SU-DHL-6 (cell line): ENCODE measurements at regions not wholly inside any gene's neighbourhood (a gene's known extent, or its start where the extent isn't known, plus 50 kb on each side); places are given as distances from the start of the nearest gene placed in this dataset.

Experiments
- H2AFZ ChIP-seq: fragments of 200-600 bp; sonication (generic); 2 replicates; pipeline ENCODE4 v1.6.1; 2014; ENCODE audit warnings: low read depth, mild to moderate bottlenecking, moderate library complexity, mixed read lengths, antibody characterized with exemption, low read length; ENCODE audit not compliant: severe bottlenecking
- H3F3A ChIP-seq: fragments of 200-600 bp; shearing (Covaris generic); 2 replicates; pipeline ENCODE4 v1.6.0; 2016; ENCODE audit warnings: antibody characterized with exemption, mild to moderate bottlenecking; ENCODE audit not compliant: insufficient read depth
- H3K27ac ChIP-seq: fragments of 200-600 bp; sonication (generic); 2 replicates; pipeline ENCODE4 v1.5.1; 2016; ENCODE audit warnings: low read depth, mild to moderate bottlenecking, low read length, moderate library complexity, mixed read lengths
- H3K27me3 ChIP-seq: fragments of 200-600 bp; sonication (generic), shearing (Covaris generic); 2 replicates; pipeline ENCODE4 v1.6.0; 2014; ENCODE audit warnings: mild to moderate bottlenecking, low read length
- H3K36me3 ChIP-seq: fragments of 200-600 bp; sonication (generic); 2 replicates; pipeline ENCODE4 v1.6.1; 2014; ENCODE audit warnings: mild to moderate bottlenecking, low read length, mixed read lengths
- H3K4me2 ChIP-seq: fragments of 300-600, 200-600 bp; shearing (Covaris generic), sonication (generic); 2 replicates; pipeline ENCODE4 v1.6.0; 2014; ENCODE audit warnings: low read length, low read depth, mild to moderate bottlenecking; ENCODE audit not compliant: poor library complexity, severe bottlenecking
- H3K4me3 ChIP-seq: fragments of 200-600 bp; sonication (generic); 2 replicates; pipeline ENCODE4 v1.5.1; 2014; ENCODE audit warnings: antibody characterized with exemption, low read length, mild to moderate bottlenecking, mixed read lengths; ENCODE audit not compliant: insufficient read depth, poor library complexity, severe bottlenecking
- H3K79me2 ChIP-seq: fragments of 200-600 bp; sonication (generic); 2 replicates; pipeline ENCODE4 v1.6.1; 2014; ENCODE audit warnings: mild to moderate bottlenecking, low read length, moderate library complexity; ENCODE audit not compliant: insufficient read depth
- H3K9ac ChIP-seq: fragments of 200-600 bp; sonication (generic); 2 replicates; pipeline ENCODE4 v1.7.0; 2014; ENCODE audit warnings: mild to moderate bottlenecking, low read length
- H3K9me2 ChIP-seq: fragments of 200-600 bp; sonication (generic); replicated peaks from 2 replicates; pipeline ENCODE4 v1.6.1; 2014; ENCODE audit warnings: low read length; ENCODE audit not compliant: insufficient read depth
- H3K9me3 ChIP-seq: fragments of 200-600 bp; sonication (generic); 2 replicates; pipeline ENCODE4 v1.6.1; 2014; ENCODE audit warnings: low read length, mixed read lengths; ENCODE audit not compliant: insufficient read depth
- H4K20me1 ChIP-seq: fragments of 200-600 bp; sonication (generic); 2 replicates; pipeline ENCODE4 v1.6.1; 2014; ENCODE audit warnings: low read depth, mild to moderate bottlenecking, antibody characterized with exemption, low read length, moderate library complexity, mixed read lengths
- EZH2phosphoT487 ChIP-seq: fragments of 200-600 bp; sonication (generic), shearing (Covaris generic); conservative IDR thresholded peaks from 2 replicates; pipeline ENCODE4 v1.6.1; 2018; ENCODE audit warnings: mild to moderate bottlenecking, antibody characterized with exemption, low read length, moderate library complexity, mixed read lengths
- TF ChIP-seq, protein P1 (sequence below): fragments of 200-600 bp; sonication (generic); IDR thresholded peaks from one replicate; pipeline ENCODE4 v1.5.1; 2017; ENCODE audit warnings: antibody characterized with exemption, mild to moderate bottlenecking, low read length, moderate library complexity; ENCODE audit not compliant: insufficient read depth, poor library complexity, severe bottlenecking

DNA sequence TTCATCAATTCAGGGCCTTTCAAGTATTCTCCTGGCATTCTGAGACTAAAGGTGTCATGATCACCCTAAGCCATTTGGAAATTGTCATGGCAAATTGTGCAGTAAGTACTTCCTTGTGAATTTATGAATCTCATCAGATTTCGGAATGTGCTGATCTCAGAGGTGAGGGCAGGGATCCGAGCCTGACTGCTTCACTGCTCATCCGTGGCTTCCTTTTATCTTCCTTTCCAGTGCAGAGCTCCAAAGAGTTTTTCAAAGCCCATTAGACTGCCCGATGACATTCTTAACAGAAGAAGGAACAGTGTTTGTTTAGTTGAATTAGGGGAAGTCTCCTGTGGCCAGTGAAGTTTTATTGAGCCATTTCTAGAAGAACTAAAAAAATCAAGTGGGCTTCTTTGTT, 182.8 kb upstream of the GDNF start:
- H2AFZ ChIP-seq: no peak overlapping the region
- TF ChIP-seq, protein P1, sequence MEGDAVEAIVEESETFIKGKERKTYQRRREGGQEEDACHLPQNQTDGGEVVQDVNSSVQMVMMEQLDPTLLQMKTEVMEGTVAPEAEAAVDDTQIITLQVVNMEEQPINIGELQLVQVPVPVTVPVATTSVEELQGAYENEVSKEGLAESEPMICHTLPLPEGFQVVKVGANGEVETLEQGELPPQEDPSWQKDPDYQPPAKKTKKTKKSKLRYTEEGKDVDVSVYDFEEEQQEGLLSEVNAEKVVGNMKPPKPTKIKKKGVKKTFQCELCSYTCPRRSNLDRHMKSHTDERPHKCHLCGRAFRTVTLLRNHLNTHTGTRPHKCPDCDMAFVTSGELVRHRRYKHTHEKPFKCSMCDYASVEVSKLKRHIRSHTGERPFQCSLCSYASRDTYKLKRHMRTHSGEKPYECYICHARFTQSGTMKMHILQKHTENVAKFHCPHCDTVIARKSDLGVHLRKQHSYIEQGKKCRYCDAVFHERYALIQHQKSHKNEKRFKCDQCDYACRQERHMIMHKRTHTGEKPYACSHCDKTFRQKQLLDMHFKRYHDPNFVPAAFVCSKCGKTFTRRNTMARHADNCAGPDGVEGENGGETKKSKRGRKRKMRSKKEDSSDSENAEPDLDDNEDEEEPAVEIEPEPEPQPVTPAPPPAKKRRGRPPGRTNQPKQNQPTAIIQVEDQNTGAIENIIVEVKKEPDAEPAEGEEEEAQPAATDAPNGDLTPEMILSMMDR: no peak
- no peak for TF ChIP-seq EZH2phosphoT487
- H3K36me3 ChIP-seq: no peaks in the 10 kb centered on the region
- H3K79me2 ChIP-seq: no peaks in the 10 kb centered on the region
- no peaks in the 10 kb centered on the region for H3K27me3 ChIP-seq
- H3K9me3 ChIP-seq: no peaks in the 10 kb centered on the region
- H3F3A ChIP-seq: no peaks in the 10 kb centered on the region
- no peaks in the 10 kb centered on the region for H4K20me1 ChIP-seq
- H3K27ac ChIP-seq: no peak overlapping the region
- H3K9ac ChIP-seq: no peak overlapping the region
- H3K9me2 ChIP-seq: no peaks in the 10 kb centered on the region
- H3K4me3 ChIP-seq: no peak overlapping the region
- H3K4me2 ChIP-seq: no peak overlapping the region

DNA sequence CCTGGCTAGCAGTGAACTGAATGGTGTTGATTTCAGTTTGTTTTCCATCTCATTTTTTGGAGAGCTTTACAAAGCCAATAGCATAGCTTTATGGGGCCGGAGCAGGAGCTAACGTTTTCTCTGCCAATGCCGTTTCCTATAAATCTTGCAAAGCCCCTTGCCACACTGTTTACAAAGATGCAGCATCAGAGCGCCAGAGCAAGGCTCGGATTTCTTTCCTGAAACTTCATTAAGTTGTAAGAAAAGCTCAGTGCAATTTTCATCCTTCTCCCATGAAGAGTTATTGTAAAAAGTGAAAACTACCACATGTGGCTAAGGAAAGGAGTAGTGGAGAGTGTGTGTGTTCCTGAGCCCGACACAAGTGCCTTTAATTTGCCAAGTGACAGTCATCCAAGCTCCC, 178.2 kb upstream of the GDNF start:
- H2AFZ ChIP-seq: no peak overlapping the region

GRCh38 chr5:38013107-38013506, 173.3 kb upstream of the GDNF start:
- Histone ChIP-seq H3K27ac (no peak overlapping the region), H4K20me1 (no peaks in the 10 kb centered on the region), H2AFZ (no peak overlapping the region), H3K9me2 (no peaks in the 10 kb centered on the region), H3F3A (no peaks in the 10 kb centered on the region), H3K9me3 (no peaks in the 10 kb centered on the region), H3K27me3 (no peaks in the 10 kb centered on the region), H3K79me2 (no peaks in the 10 kb centered on the region), H3K9ac (no peak overlapping the region), H3K4me3 (no peak overlapping the region), H3K4me2 (no peak overlapping the region), H3K36me3 (no peaks in the 10 kb centered on the region)
- TF ChIP-seq, protein P1: no peak
- TF ChIP-seq EZH2phosphoT487: no peak

More for the DNA sequence above, 178.2 kb upstream of the GDNF start:
- H3K27me3 ChIP-seq: no peaks in the 10 kb centered on the region
- no peak overlapping the region for H3K4me3 ChIP-seq
- no peaks in the 10 kb centered on the region for H3K9me2 ChIP-seq
- H3F3A ChIP-seq: no peaks in the 10 kb centered on the region
- TF ChIP-seq, protein P1: no peak
- TF ChIP-seq EZH2phosphoT487: no peak
- no peak overlapping the region for H3K4me2 ChIP-seq
- H3K79me2 ChIP-seq: no peaks in the 10 kb centered on the region
- no peak overlapping the region for H3K27ac ChIP-seq
- no peak overlapping the region for H3K9ac ChIP-seq
- H3K36me3 ChIP-seq: no peaks in the 10 kb centered on the region
- H3K9me3 ChIP-seq: no peaks in the 10 kb centered on the region
- H4K20me1 ChIP-seq: no peaks in the 10 kb centered on the region
